ENCODE measurements at regions not wholly inside any gene's neighbourhood (a gene's known extent, or its start where the extent isn't known, plus 50 kb on each side); places are given as distances from the start of the nearest gene placed in this dataset.

DNA sequence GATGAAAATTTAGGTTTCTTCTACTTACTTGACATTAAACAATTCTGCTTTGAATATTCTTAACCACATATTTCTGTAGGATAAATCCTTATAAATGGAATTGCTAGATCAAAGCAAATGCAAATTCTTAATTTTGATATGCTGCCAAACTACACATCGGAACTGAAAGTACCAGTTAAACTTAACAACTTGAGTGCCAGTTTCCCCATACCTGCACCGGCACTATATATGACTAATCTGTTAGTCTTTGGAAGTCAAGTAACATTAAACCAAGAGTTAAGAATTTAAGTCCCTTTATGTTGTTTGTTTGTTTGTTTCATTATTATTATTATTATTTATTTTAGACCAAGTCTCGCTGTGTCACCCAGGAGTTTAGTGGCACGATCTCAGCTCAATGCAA, 103.9 kb upstream of the AKAP13 start:
- no peak for TF ChIP-seq POLR2A (IDR thresholded peaks at IDR 0.05)
- TF ChIP-seq, protein P1, sequence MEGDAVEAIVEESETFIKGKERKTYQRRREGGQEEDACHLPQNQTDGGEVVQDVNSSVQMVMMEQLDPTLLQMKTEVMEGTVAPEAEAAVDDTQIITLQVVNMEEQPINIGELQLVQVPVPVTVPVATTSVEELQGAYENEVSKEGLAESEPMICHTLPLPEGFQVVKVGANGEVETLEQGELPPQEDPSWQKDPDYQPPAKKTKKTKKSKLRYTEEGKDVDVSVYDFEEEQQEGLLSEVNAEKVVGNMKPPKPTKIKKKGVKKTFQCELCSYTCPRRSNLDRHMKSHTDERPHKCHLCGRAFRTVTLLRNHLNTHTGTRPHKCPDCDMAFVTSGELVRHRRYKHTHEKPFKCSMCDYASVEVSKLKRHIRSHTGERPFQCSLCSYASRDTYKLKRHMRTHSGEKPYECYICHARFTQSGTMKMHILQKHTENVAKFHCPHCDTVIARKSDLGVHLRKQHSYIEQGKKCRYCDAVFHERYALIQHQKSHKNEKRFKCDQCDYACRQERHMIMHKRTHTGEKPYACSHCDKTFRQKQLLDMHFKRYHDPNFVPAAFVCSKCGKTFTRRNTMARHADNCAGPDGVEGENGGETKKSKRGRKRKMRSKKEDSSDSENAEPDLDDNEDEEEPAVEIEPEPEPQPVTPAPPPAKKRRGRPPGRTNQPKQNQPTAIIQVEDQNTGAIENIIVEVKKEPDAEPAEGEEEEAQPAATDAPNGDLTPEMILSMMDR (IDR thresholded peaks at IDR 0.05) = no peak
- intact Hi-C loops (cut with DNase I; ENCODE audit: low total_unique reads) = no loop called here
- WGBS, 2 donors = 66 to 73% methylated on average over 4 of the region's 4 CpGs

DNA sequence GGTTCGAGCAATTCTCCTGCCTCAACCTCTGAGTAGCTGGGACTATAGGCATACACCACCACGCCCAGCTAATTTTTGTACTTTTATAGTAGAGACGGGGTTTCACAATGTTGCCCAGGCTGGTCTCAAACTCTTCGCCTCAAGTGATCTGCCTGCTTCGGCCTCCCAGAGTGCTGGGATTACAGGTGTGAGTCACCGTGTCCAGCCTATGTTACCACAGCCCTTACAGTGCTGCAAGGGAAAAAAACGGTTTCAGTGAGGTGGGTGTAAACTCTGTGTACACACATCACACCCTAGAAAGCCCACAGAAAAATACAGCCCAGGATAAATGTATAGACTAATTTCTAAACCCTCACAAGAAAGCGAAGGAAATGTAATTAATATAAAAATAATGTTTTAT, 103.5 kb upstream of the AKAP13 start:
- H3K4me3 ChIP-seq (ENCODE audit: low read depth, poor library complexity, severe bottlenecking) = no peak overlapping the region
- WGBS, 2 donors = 86 to 89% methylated on average over 8 of the region's 8 CpGs
- intact Hi-C loops (cut with DNase I; ENCODE audit: low total_unique reads) = no loop called here
- TF ChIP-seq, protein P1 (IDR thresholded peaks at IDR 0.05) = no peak
- TF ChIP-seq POLR2A (IDR thresholded peaks at IDR 0.05) = no peak
- DNase-seq (ENCODE audit: low spot score in 2 of 2) = no peak

More for the DNA sequence above, 103.9 kb upstream of the AKAP13 start:
- H3K4me3 ChIP-seq (ENCODE audit: low read depth, poor library complexity, severe bottlenecking) = no peak overlapping the region
- no peak for DNase-seq (ENCODE audit: low spot score in 2 of 2)

DNA sequence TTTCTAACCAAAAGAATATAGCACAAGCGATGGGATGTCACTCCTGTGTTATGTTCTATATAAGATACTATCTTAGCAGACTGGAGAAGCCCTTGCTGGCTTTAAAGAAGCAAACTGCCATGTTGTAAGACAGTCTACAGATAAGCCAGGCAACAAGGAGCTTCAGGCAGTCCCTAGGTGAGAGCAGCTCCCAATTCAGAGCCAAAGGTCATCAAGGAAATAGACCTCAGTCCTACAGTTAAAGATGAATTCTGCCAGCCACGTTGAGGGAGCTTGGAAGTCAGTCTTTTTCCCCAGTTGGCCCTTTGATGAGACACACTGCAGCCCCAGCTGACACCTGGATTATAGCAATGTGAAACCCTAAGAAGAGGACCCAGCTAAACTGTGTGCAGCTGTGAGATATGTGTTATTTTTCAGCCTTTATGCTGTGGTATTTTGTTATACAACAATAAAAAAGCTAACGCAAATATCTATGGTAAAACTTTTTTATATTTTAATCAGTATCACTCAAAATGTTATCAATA, 102.5 kb upstream of the AKAP13 start:
- DNase-seq (ENCODE audit: low spot score in 2 of 2) = no peak
- TF ChIP-seq, protein P1 (IDR thresholded peaks at IDR 0.05) = no peak
- no peak for TF ChIP-seq POLR2A (IDR thresholded peaks at IDR 0.05)
- no peak overlapping the region for H3K4me3 ChIP-seq (ENCODE audit: low read depth, poor library complexity, severe bottlenecking)
- 84 to 90% methylated on average over 3 of the region's 3 CpGs for WGBS, 2 donors
- intact Hi-C loops (cut with DNase I; ENCODE audit: low total_unique reads) = no loop called here

DNA sequence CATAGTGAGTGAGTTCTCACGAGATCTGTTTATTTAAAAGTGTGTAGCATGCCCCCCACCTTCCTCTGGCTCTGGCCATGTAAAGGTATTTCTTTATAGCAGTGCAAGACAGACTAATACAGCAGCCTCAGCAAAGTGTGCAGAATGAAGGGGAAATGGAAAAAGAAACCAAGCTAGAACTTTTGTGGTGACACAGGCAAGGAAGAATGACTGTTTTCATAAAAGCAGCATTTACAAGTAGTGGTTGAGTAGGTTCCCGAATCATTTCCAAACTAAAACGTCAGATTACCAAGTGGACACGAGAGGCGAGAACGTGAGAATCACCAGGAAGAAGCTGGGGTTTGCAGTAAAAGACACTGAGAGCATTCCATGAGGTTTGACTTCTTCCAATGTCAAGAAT, 100.2 kb upstream of the AKAP13 start:
- TF ChIP-seq, protein P1 (IDR thresholded peaks at IDR 0.05) = no peak
- no peak for TF ChIP-seq POLR2A (IDR thresholded peaks at IDR 0.05)
- H3K4me3 ChIP-seq (ENCODE audit: low read depth, poor library complexity, severe bottlenecking) = no peak overlapping the region
- DNase-seq (ENCODE audit: low spot score in 2 of 2) = no peak
- 91 to 93% methylated on average over 6 of the region's 6 CpGs for WGBS, 2 donors
- intact Hi-C loops (cut with DNase I; ENCODE audit: low total_unique reads) = no loop called here

DNA sequence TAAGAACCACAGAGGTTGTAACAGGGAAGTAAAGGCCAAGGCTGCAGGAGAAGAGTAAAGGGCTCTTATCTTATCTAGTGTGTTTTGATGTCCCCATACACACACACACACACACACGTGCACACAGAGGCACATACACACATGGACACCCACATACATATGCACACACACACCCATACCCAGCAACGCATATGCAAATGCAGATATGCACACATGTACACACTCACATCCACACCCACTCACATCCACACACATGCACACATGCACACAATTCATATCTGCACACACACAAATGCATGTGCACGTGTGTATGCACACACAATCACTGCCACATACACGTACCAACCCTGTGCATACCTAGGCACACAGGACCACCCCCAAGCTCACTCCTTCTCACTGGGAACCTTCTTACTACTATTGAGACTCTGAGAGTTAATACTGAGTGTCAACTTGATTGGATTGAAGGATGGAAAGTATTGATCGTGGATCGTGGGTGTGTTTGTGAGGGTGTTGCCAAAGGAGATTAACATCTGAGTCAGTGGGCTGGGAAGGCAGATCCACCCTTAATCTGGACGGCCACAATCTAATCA, 99.0 kb upstream of the AKAP13 start:
- intact Hi-C loops (cut with DNase I; ENCODE audit: low total_unique reads) = no loop called here
- TF ChIP-seq POLR2A (IDR thresholded peaks at IDR 0.05) = no peak
- TF ChIP-seq, protein P1 (IDR thresholded peaks at IDR 0.05) = no peak
- 69 to 72% methylated on average over 7 of the region's 7 CpGs for WGBS, 2 donors
- no peak for DNase-seq (ENCODE audit: low spot score in 2 of 2)
- H3K4me3 ChIP-seq (ENCODE audit: low read depth, poor library complexity, severe bottlenecking) = no peak overlapping the region
